Body of pancreas (tissue), 4 donors: ENCODE measurements at regions not wholly inside any gene's neighbourhood (a gene's known extent, or its start where the extent isn't known, plus 50 kb on each side); places are given as distances from the start of the nearest gene placed in this dataset.

ENCODE experiments used
- ATAC-seq: fragments of 150-250 bp; one replicate; pipeline ENCODE4 v1.9.1; 2016
- DNase-seq, 4 donors: peaks; one replicate each; pipeline ENCODE4 v3.0.0-alpha.2; 2019
- H3K27ac ChIP-seq, 4 donors: fragments of 200-600 bp; sonication (generic); 1 replicate in 3 of 4; 2 replicates in 1 of 4; pipeline versions ENCODE4 v1.5.1 to v1.6.1; 2016 to 2019; ENCODE audit warnings: mild to moderate bottlenecking in 1 of 4, mixed read lengths in 1 of 4, moderate library complexity in 1 of 4
- H3K27me3 ChIP-seq, 2 donors: fragments of 200-600 bp; sonication (generic); one replicate each; pipeline ENCODE4 v1.6.0; 2016; ENCODE audit warnings: mild to moderate bottlenecking in 1 of 2
- H3K36me3 ChIP-seq, 2 donors: fragments of 200-600 bp; sonication (generic); replicated peaks in 1 of 2; 2 replicates each; pipeline ENCODE4 v1.5.1; 2016; ENCODE audit warnings: low read depth in 2 of 2; ENCODE audit not compliant: insufficient read depth in 1 of 2
- H3K4me1 ChIP-seq: fragments of 200-600 bp; sonication (generic); one replicate; pipeline ENCODE4 v1.6.0; 2016
- H3K4me3 ChIP-seq, 2 donors: fragments of 200-600 bp; sonication (generic); 1 replicate in 1 of 2; 2 replicates in 1 of 2; pipeline ENCODE4 v1.5.1; 2016 to 2019
- H3K9me3 ChIP-seq, 3 donors: fragments of 200-600 bp; sonication (generic); 1 replicate in 2 of 3; 2 replicates in 1 of 3; pipeline ENCODE4 v1.5.1; 2016
- POLR2A ChIP-seq, 3 donors: fragments of 450-650 bp; IDR thresholded peaks; one replicate each; pipeline ENCODE4 v1.6.1; 2016; ENCODE audit warnings: antibody characterized with exemption in 3 of 3, mild to moderate bottlenecking in 2 of 3
- WGBS, 2 donors: methylation state at CpG; one replicate each; pipeline ENCODE4 v1.1.5; 2017; 5-methylcytosine and 5-hydroxymethylcytosine counted together
- intact Hi-C: fragments of 100-400 bp; cut with DNase I; formaldehyde crosslinking; loops from one replicate; pipeline ENCODE4 v1.15.1; 2023
- TF ChIP-seq, protein P1 (sequence below), 7 experiments: fragments of 450-650 bp in 4 of 7; fragments of 200-600 bp in 3 of 7; sonication (generic) in 3 of 7; IDR thresholded peaks; one replicate each; pipeline ENCODE4 v1.5.1; 2016 to 2019; ENCODE audit warnings: antibody characterized with exemption in 7 of 7

DNA sequence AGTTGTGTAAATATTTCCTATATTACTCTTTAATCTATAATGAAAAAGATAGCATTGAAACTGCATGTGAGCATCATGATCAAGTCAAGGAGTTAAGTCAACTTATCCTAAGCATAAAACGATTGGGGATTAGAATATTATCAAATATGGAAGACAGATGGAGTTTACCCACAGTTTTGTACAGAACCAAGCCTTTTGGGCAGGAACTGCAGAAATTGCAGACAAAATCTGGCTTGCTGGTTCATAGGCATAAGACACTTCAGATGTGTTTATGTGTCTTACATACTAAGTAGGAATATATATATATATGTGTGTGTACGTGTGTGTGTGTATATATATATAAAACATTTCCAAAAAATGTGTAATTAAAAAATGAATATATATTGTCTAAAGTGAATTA, 375.4 kb upstream of the TPK1 start:
- Histone ChIP-seq H3K9me3 (no peaks in the 10 kb centered on the region), H3K27ac (no peak overlapping the region), H3K4me1 (no peaks in the 10 kb centered on the region), H3K4me3 (no peak overlapping the region), H3K36me3 (no peaks in the 10 kb centered on the region), H3K27me3 (no peaks in the 10 kb centered on the region)
- intact Hi-C loops, result no loop called here
- DNase-seq (no peak), ATAC-seq (no peak)
- TF ChIP-seq, protein P1, sequence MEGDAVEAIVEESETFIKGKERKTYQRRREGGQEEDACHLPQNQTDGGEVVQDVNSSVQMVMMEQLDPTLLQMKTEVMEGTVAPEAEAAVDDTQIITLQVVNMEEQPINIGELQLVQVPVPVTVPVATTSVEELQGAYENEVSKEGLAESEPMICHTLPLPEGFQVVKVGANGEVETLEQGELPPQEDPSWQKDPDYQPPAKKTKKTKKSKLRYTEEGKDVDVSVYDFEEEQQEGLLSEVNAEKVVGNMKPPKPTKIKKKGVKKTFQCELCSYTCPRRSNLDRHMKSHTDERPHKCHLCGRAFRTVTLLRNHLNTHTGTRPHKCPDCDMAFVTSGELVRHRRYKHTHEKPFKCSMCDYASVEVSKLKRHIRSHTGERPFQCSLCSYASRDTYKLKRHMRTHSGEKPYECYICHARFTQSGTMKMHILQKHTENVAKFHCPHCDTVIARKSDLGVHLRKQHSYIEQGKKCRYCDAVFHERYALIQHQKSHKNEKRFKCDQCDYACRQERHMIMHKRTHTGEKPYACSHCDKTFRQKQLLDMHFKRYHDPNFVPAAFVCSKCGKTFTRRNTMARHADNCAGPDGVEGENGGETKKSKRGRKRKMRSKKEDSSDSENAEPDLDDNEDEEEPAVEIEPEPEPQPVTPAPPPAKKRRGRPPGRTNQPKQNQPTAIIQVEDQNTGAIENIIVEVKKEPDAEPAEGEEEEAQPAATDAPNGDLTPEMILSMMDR (IDR thresholded peaks at IDR 0.05), result no peak
- TF ChIP-seq POLR2A (IDR thresholded peaks at IDR 0.05), result no peak
- WGBS, 2 donors, result 28 to 43% methylated on average over 2 of the region's 2 CpGs

DNA sequence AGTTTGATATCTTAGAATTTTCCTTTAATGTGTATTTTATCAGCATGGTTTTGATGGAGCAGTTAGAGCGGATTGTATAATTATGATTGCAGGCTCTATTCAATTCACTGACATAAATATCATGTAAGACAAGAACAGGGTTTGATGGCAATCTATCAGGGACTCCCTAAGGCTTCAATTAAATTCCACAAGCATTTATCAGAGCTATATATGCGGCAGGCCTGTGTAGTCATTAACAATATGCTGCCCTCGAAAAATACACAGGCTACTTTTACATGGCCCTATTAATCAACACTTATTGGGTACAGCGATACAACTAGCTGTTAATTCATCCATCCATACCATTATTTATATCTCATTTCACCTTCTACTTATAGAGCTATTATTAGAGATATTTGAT, 358.1 kb upstream of the TPK1 start:
- intact Hi-C loops, result no loop called here
- ATAC-seq, result no peak
- no peaks in the 10 kb centered on the region for H3K27me3 ChIP-seq
- 62 to 63% methylated on average over 4 of the region's 4 CpGs for WGBS, 2 donors
- no peaks in the 10 kb centered on the region for H3K4me1 ChIP-seq
- H3K36me3 ChIP-seq, result no peaks in the 10 kb centered on the region
- DNase-seq, result no peak
- no peak for TF ChIP-seq POLR2A (IDR thresholded peaks at IDR 0.05)
- TF ChIP-seq, protein P1 (IDR thresholded peaks at IDR 0.05), result no peak
- no peaks in the 10 kb centered on the region for H3K9me3 ChIP-seq
- no peak overlapping the region for H3K4me3 ChIP-seq
- no peak overlapping the region for H3K27ac ChIP-seq

DNA sequence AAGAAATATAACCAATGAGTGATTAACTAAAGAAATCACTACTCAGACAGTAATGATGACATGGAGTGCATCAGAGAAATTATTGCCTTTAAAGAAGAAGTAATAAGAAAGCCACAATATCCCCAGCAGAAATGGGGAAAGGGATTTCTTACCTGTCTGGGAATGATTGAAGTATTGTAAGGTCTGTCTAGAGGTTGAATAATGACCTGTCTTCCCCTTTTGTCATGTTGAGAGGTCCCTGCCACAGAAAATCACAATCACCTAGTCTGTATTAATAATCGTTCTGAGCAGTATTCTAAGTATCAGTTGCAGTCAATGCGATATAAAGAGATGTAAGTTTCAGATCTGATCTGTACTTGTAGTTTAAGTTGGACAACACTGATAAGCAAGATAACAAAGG, 349.1 kb upstream of the TPK1 start:
- no peak for TF ChIP-seq POLR2A (IDR thresholded peaks at IDR 0.05)
- TF ChIP-seq, protein P1 (IDR thresholded peaks at IDR 0.05), result no peak
- Histone ChIP-seq H3K9me3 (no peaks in the 10 kb centered on the region), H3K36me3 (no peaks in the 10 kb centered on the region), H3K27ac (no peak overlapping the region), H3K27me3 (no peaks in the 10 kb centered on the region), H3K4me1 (no peaks in the 10 kb centered on the region), H3K4me3 (no peak overlapping the region)
- no peak for DNase-seq
- ATAC-seq, result no peak
- intact Hi-C loops, result no loop called here
- 42 to 67% methylated on average over 2 of the region's 2 CpGs for WGBS, 2 donors

DNA sequence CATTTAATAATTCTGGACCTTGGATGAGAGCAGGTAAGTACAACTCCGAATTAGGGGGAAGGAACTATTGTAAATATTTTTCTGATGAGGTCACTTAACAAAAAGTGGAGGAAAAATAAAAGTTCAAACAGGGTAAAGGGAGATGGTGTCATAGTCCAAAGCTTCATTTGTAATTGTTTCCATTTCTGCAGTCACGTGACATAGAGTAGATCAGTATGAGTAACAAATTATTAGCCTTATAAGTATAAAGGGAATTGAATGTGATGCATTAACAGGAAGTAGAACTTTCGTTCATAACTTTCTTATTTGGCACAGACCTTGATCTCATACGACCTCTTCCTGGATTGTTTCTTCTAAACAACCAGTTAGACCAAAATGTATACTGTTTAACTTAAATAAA, 347.2 kb upstream of the TPK1 start:
- 34 to 35% methylated on average over 4 of the region's 4 CpGs for WGBS, 2 donors
- Histone ChIP-seq H3K4me3 (no peak overlapping the region), H3K9me3 (no peaks in the 10 kb centered on the region), H3K4me1 (no peaks in the 10 kb centered on the region), H3K27ac (no peak overlapping the region), H3K27me3 (no peaks in the 10 kb centered on the region), H3K36me3 (no peaks in the 10 kb centered on the region)
- intact Hi-C loops, result no loop called here
- TF ChIP-seq POLR2A (IDR thresholded peaks at IDR 0.05), result no peak
- TF ChIP-seq, protein P1 (IDR thresholded peaks at IDR 0.05), result no peak
- DNase-seq (no peak), ATAC-seq (no peak)

DNA sequence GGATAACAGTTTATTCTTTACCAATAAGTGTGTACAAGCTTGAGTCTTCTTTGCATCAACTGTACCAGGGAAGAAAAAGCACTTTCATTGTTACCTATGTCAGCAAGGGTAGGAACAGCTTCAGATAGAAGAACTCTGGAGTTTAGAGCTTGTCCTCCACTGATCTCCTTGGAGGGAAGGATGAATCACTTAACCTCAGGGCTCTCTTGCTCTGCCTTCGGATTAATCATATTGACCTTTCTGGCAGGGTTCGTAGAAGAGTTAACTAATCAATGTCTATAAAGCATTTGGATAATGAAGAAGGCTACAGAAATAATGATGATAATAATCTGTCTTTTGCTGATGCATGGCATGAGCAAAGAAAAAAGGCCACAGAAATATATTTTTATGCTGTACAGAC, 339.5 kb upstream of the TPK1 start:
- no peaks in the 10 kb centered on the region for H3K4me1 ChIP-seq
- ATAC-seq (no peak), DNase-seq (no peak)
- H3K27ac ChIP-seq, result no peak overlapping the region
- H3K36me3 ChIP-seq, result no peaks in the 10 kb centered on the region
- H3K4me3 ChIP-seq, result no peak overlapping the region
- intact Hi-C loops, result no loop called here
- WGBS, 2 donors, result 26 to 38% methylated on average over 2 of the region's 2 CpGs
- no peaks in the 10 kb centered on the region for H3K9me3 ChIP-seq
- no peak for TF ChIP-seq POLR2A (IDR thresholded peaks at IDR 0.05)
- TF ChIP-seq, protein P1 (IDR thresholded peaks at IDR 0.05), result no peak
- no peaks in the 10 kb centered on the region for H3K27me3 ChIP-seq
